ENCODE measurements at regions not wholly inside any gene's neighbourhood (a gene's known extent, or its start where the extent isn't known, plus 50 kb on each side); places are given as distances from the start of the nearest gene placed in this dataset.

GRCh38 chr3:64895991-64896895 lies 208.4 kb upstream of the ADAMTS9 start:
- no peak for DNase-seq
- Histone ChIP-seq H3K4me3 (ENCODE audit: low read depth, low read length) (no peak overlapping the region), H3K27ac (no peak overlapping the region), H3K36me3 (replicated peaks) (no peaks in the 10 kb centered on the region), H3K27me3 (replicated peaks) (no peaks in the 10 kb centered on the region)
- no peak for TF ChIP-seq CTCF (IDR thresholded peaks at IDR 0.05; ENCODE audit: low read depth, low read length, missing control alignments)
- in situ Hi-C loops (cut with HindIII; ENCODE audit: low pct_ligation_motif_present, low sequenced_read_pairs) = no loop called here

- Histone ChIP-seq H3K27ac (no peak overlapping the region), H3K27me3 (replicated peaks) (no peaks in the 10 kb centered on the region), H3K36me3 (replicated peaks) (no peaks in the 10 kb centered on the region), H3K4me3 (ENCODE audit: low read depth, low read length) (no peak overlapping the region)
- in situ Hi-C loops (cut with HindIII; ENCODE audit: low pct_ligation_motif_present, low sequenced_read_pairs) = no loop called here
- no peak for DNase-seq
- no peak for TF ChIP-seq CTCF (IDR thresholded peaks at IDR 0.05; ENCODE audit: low read depth, low read length, missing control alignments)
Observed at GRCh38 chr3:64895106-64895990, 207.5 kb upstream of the ADAMTS9 start.

GRCh38 chr3:64894006-64894405 lies 206.2 kb upstream of the ADAMTS9 start:
- H3K4me3 ChIP-seq (ENCODE audit: low read depth, low read length) = no peak overlapping the region
- DNase-seq = no peak
- in situ Hi-C loops (cut with HindIII; ENCODE audit: low pct_ligation_motif_present, low sequenced_read_pairs) = no loop called here
- no peak for TF ChIP-seq CTCF (IDR thresholded peaks at IDR 0.05; ENCODE audit: low read depth, low read length, missing control alignments)
- H3K36me3 ChIP-seq (replicated peaks) = no peaks in the 10 kb centered on the region
- H3K27ac ChIP-seq = no peak overlapping the region
- no peaks in the 10 kb centered on the region for H3K27me3 ChIP-seq (replicated peaks)

DNA sequence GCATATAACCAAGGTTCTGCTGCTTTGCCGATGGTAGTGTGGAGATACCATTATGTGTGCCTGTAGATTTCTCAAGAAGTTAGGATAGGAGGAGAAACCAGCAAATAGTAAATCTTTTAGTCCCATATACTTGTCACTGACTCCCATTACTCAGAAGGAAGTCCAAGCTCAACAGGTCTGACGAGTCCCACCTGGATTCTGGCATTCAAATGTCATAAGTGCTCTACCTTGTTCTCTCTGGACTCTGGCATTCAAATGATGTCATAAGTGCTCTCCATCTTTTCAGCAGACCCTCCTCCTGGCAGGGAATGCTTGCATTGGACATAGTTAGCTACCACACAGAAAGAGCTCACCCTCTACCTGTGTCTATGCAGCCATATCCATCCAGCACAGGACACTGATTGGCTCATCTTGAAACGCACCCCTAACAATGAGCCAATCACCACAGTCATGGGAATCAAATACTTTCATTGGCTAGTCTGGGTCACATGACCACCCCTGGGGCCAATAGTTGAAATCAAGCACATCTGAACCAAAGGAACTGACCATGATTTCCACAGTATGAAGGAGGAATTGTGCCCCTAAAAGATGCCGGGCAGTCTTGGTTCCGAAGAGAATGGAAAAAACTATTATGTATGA lies 205.0 kb upstream of the ADAMTS9 start:
- in situ Hi-C loops (cut with HindIII; ENCODE audit: low pct_ligation_motif_present, low sequenced_read_pairs) = no loop called here
- Histone ChIP-seq H3K4me3 (ENCODE audit: low read depth, low read length) (no peak overlapping the region), H3K36me3 (replicated peaks) (no peaks in the 10 kb centered on the region), H3K27me3 (replicated peaks) (no peaks in the 10 kb centered on the region), H3K27ac (no peak overlapping the region)
- DNase-seq = no peak
- no peak for TF ChIP-seq CTCF (IDR thresholded peaks at IDR 0.05; ENCODE audit: low read depth, low read length, missing control alignments)

DNA sequence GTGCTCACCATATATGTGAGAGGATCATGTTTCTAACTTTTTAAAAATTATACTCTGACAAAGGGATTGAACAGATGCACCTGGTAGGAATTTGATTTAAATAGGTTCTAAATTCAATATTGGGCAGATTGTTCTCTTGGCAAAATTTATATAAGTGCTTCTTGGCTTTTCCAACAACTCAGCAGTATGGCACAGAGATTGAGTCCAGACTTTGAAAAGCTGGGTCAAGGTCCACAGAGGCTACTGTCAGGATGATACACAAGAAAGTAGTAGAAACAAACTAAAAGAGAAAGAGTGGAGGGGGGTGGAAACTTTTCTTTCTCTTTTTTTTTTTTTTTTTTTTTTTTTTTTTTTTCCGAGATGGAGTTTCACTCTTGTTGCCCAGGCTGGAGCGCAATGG lies 203.2 kb upstream of the ADAMTS9 start:
- no peak for TF ChIP-seq CTCF (IDR thresholded peaks at IDR 0.05; ENCODE audit: low read depth, low read length, missing control alignments)
- no peak overlapping the region for H3K4me3 ChIP-seq (ENCODE audit: low read depth, low read length)
- no peaks in the 10 kb centered on the region for H3K27me3 ChIP-seq (replicated peaks)
- in situ Hi-C loops (cut with HindIII; ENCODE audit: low pct_ligation_motif_present, low sequenced_read_pairs) = no loop called here
- H3K36me3 ChIP-seq (replicated peaks) = no peaks in the 10 kb centered on the region
- no peak for DNase-seq
- no peak overlapping the region for H3K27ac ChIP-seq

All from brain microvascular endothelial cell (primary cell).